Parathyroid adenoma (tissue), 2 donors: ENCODE measurements at regions not wholly inside any gene's neighbourhood (a gene's known extent, or its start where the extent isn't known, plus 50 kb on each side); places are given as distances from the start of the nearest gene placed in this dataset.

ENCODE experiments used
- H2AFZ ChIP-seq: fragments of 300-600 bp; sonication (generic); one replicate; pipeline ENCODE4 v1.7.0; 2017; ENCODE audit warnings: antibody characterized with exemption, mild to moderate bottlenecking
- H3K27ac ChIP-seq: fragments of 300-600 bp; sonication (generic); one replicate; pipeline ENCODE4 v1.7.0; 2017
- H3K27me3 ChIP-seq: fragments of 300-600 bp; sonication (generic); one replicate; pipeline ENCODE4 v1.7.0; 2017; ENCODE audit warnings: low read length; ENCODE audit not compliant: control insufficient read depth, insufficient read depth
- H3K36me3 ChIP-seq: fragments of 300-600 bp; sonication (generic); one replicate; pipeline ENCODE4 v1.7.0; 2017; ENCODE audit warnings: low read length; ENCODE audit not compliant: control insufficient read depth, insufficient read depth
- H3K4me1 ChIP-seq: fragments of 300-600 bp; sonication (generic); one replicate; pipeline ENCODE4 v1.7.0; 2017; ENCODE audit warnings: control low read depth
- H3K4me2 ChIP-seq: fragments of 300-600 bp; sonication (generic); one replicate; pipeline ENCODE4 v1.7.0; 2017; ENCODE audit warnings: low read length
- H3K4me3 ChIP-seq: fragments of 300-600 bp; sonication (generic); one replicate; pipeline ENCODE4 v1.7.0; 2017; ENCODE audit warnings: low read depth, low read length
- H3K79me2 ChIP-seq: fragments of 300-600 bp; sonication (generic); one replicate; pipeline ENCODE4 v1.7.0; 2017; ENCODE audit warnings: control low read depth
- H3K9ac ChIP-seq: fragments of 300-600 bp; sonication (generic); one replicate; pipeline ENCODE4 v1.7.0; 2017; ENCODE audit warnings: mild to moderate bottlenecking
- H3K9me3 ChIP-seq: fragments of 300-600 bp; sonication (generic); one replicate; pipeline ENCODE4 v1.7.0; 2017; ENCODE audit warnings: low read length; ENCODE audit not compliant: control insufficient read depth
- CTCF ChIP-seq: fragments of 300-600 bp; sonication (generic); IDR thresholded peaks from one replicate; pipeline ENCODE4 v1.7.0; 2017; ENCODE audit warnings: antibody characterized with exemption, mild to moderate bottlenecking
- donor health status: primary hyperparathyroidism.

GRCh38 chr11:79925570-79925969 lies 484.7 kb upstream of the TENM4 start:
- no peak overlapping the region for H2AFZ ChIP-seq
- TF ChIP-seq CTCF = no peak

GRCh38 chr11:79922641-79923040 lies 481.8 kb upstream of the TENM4 start:
- Histone ChIP-seq H3K9me3 (no peaks in the 10 kb centered on the region), H3K9ac (no peak overlapping the region), H3K4me3 (no peak overlapping the region), H3K27ac (no peak overlapping the region), H3K4me1 (no peaks in the 10 kb centered on the region), H3K79me2 (no peaks in the 10 kb centered on the region), H3K27me3 (no peaks in the 10 kb centered on the region), H2AFZ (no peak overlapping the region), H3K4me2 (no peak overlapping the region), H3K36me3 (no peaks in the 10 kb centered on the region)
- TF ChIP-seq CTCF = no peak

More at GRCh38 chr11:79925570-79925969, 484.7 kb upstream of the TENM4 start:
- no peaks in the 10 kb centered on the region for H3K9me3 ChIP-seq
- no peak overlapping the region for H3K4me2 ChIP-seq
- no peaks in the 10 kb centered on the region for H3K36me3 ChIP-seq
- no peak overlapping the region for H3K9ac ChIP-seq
- no peak overlapping the region for H3K27ac ChIP-seq
- H3K4me1 ChIP-seq = no peaks in the 10 kb centered on the region
- H3K4me3 ChIP-seq = no peak overlapping the region
- no peaks in the 10 kb centered on the region for H3K79me2 ChIP-seq
- no peaks in the 10 kb centered on the region for H3K27me3 ChIP-seq

GRCh38 chr11:79920480-79920879 lies 479.6 kb upstream of the TENM4 start:
- Histone ChIP-seq H3K27me3 (no peaks in the 10 kb centered on the region), H3K4me3 (no peak overlapping the region), H3K4me2 (no peak overlapping the region), H2AFZ (no peak overlapping the region), H3K9me3 (no peaks in the 10 kb centered on the region), H3K36me3 (no peaks in the 10 kb centered on the region), H3K79me2 (no peaks in the 10 kb centered on the region), H3K27ac (no peak overlapping the region), H3K4me1 (no peaks in the 10 kb centered on the region), H3K9ac (no peak overlapping the region)
- TF ChIP-seq CTCF = no peak

GRCh38 chr11:79919350-79919749 lies 478.5 kb upstream of the TENM4 start:
- H3K27me3 ChIP-seq = no peaks in the 10 kb centered on the region
- H3K9ac ChIP-seq = no peak overlapping the region
- no peak overlapping the region for H3K4me2 ChIP-seq
- H3K4me3 ChIP-seq = no peak overlapping the region
- H3K9me3 ChIP-seq = no peaks in the 10 kb centered on the region
- H2AFZ ChIP-seq = no peak overlapping the region
- TF ChIP-seq CTCF = no peak
- H3K79me2 ChIP-seq = no peaks in the 10 kb centered on the region
- H3K36me3 ChIP-seq = no peaks in the 10 kb centered on the region
- no peaks in the 10 kb centered on the region for H3K4me1 ChIP-seq
- no peak overlapping the region for H3K27ac ChIP-seq

GRCh38 chr11:79918846-79919245 lies 478.0 kb upstream of the TENM4 start:
- no peaks in the 10 kb centered on the region for H3K4me1 ChIP-seq
- H2AFZ ChIP-seq = no peak overlapping the region
- no peak overlapping the region for H3K27ac ChIP-seq

More at GRCh38 chr11:79918846-79919245, 478.0 kb upstream of the TENM4 start:
- H3K4me2 ChIP-seq = no peak overlapping the region
- no peak for TF ChIP-seq CTCF
- H3K9me3 ChIP-seq = no peaks in the 10 kb centered on the region
- no peaks in the 10 kb centered on the region for H3K27me3 ChIP-seq
- no peaks in the 10 kb centered on the region for H3K36me3 ChIP-seq
- no peak overlapping the region for H3K9ac ChIP-seq
- H3K79me2 ChIP-seq = no peaks in the 10 kb centered on the region
- H3K4me3 ChIP-seq = no peak overlapping the region
